T-helper 1 cell (primary cell): ENCODE measurements at regions not wholly inside any gene's neighbourhood (a gene's known extent, or its start where the extent isn't known, plus 50 kb on each side); places are given as distances from the start of the nearest gene placed in this dataset.

Experiments
- DNase-seq, 5 donors: peaks; one replicate each; pipeline ENCODE4 v3.0.0-alpha.2; 2012 to 2020

- no peak for DNase-seq
Observed at GRCh38 chr15:47551079-47551478, 166.2 kb upstream of the SEMA6D start.

- no peak for DNase-seq
Observed at GRCh38 chr15:47551546-47551945, 165.8 kb upstream of the SEMA6D start.

GRCh38 chr15:47552978-47553608, 164.2 kb upstream of the SEMA6D start:
- DNase-seq = no peak

GRCh38 chr15:47553947-47554346, 163.4 kb upstream of the SEMA6D start:
- no peak for DNase-seq

- no peak for DNase-seq
Observed at GRCh38 chr15:47561102-47561501, 156.2 kb upstream of the SEMA6D start.

- no peak for DNase-seq
Observed at GRCh38 chr15:47565949-47566348, 151.4 kb upstream of the SEMA6D start.

- DNase-seq = no peak
Observed at GRCh38 chr15:47566610-47567009, 150.7 kb upstream of the SEMA6D start.

GRCh38 chr15:47568030-47568429, 149.3 kb upstream of the SEMA6D start:
- DNase-seq = no peak

- no peak for DNase-seq
Observed at GRCh38 chr15:47570044-47570443, 147.3 kb upstream of the SEMA6D start.

GRCh38 chr15:47570451-47570850, 146.9 kb upstream of the SEMA6D start:
- DNase-seq = no peak

- DNase-seq = no peak
Observed at GRCh38 chr15:47570881-47571640, 146.2 kb upstream of the SEMA6D start.

GRCh38 chr15:47573673-47574072, 143.6 kb upstream of the SEMA6D start:
- no peak for DNase-seq

GRCh38 chr15:47577000-47577399, 140.3 kb upstream of the SEMA6D start:
- no peak for DNase-seq

- DNase-seq = no peak
Observed at GRCh38 chr15:47577461-47577860, 139.8 kb upstream of the SEMA6D start.

- no peak for DNase-seq
Observed at GRCh38 chr15:47582233-47582632, 135.1 kb upstream of the SEMA6D start.

- DNase-seq = no peak
Observed at GRCh38 chr15:47584316-47584715, 133.0 kb upstream of the SEMA6D start.

GRCh38 chr15:47586653-47587224, 130.6 kb upstream of the SEMA6D start:
- no peak for DNase-seq

GRCh38 chr15:47587940-47588802, 129.1 kb upstream of the SEMA6D start:
- no peak for DNase-seq

GRCh38 chr15:47588958-47589357, 128.3 kb upstream of the SEMA6D start:
- DNase-seq = no peak

- no peak for DNase-seq
Observed at GRCh38 chr15:47598996-47599395, 118.3 kb upstream of the SEMA6D start.

- no peak for DNase-seq
Observed at GRCh38 chr15:47599806-47600205, 117.5 kb upstream of the SEMA6D start.

GRCh38 chr15:47602121-47602520, 115.2 kb upstream of the SEMA6D start:
- DNase-seq = no peak

- no peak for DNase-seq
Observed at GRCh38 chr15:47603026-47603425, 114.3 kb upstream of the SEMA6D start.
